H1 (cell line): ENCODE measurements at regions not wholly inside any gene's neighbourhood (a gene's known extent, or its start where the extent isn't known, plus 50 kb on each side); places are given as distances from the start of the nearest gene placed in this dataset.
A peak's percentile ranks its signal among the peaks of the same experiment; 100 is the strongest.

Source experiments
- CTCF ChIA-PET: fragments of 300-600 bp; sonication (Branson Sonifier 250); formaldehyde crosslinking; loops from one replicate; lab custom pipeline; 2021; ENCODE audit not compliant: partially characterized antibody; lab: Charles Lee
- POLR2A ChIA-PET: fragments of 300-600 bp; sonication (Branson Sonifier 250); formaldehyde crosslinking; loops from one replicate; lab custom pipeline; 2021; ENCODE audit warnings: inconsistent platforms; ENCODE audit not compliant: partially characterized antibody; lab: Charles Lee
- DNase-seq, 2 experiments: peaks; one replicate each; pipeline versions ENCODE4 v3.0.0 to v3.0.0-alpha.2; 2010 to 2022; ENCODE audit warnings: low spot score in 2 of 2, low read depth in 1 of 2, mixed read lengths in 1 of 2
- FAIRE-seq: peaks from 2 replicates; lab custom pipeline; 2011; peaks lifted over from hg19 to GRCh38; lab: Jason Lieb, UNC
- H2AFZ ChIP-seq: 2 replicates; pipeline ENCODE4 v1.8.1; 2012; ENCODE audit warnings: low read length, inconsistent platforms
- H2AK5ac ChIP-seq: 2 replicates; pipeline ENCODE4 v1.6.1; 2013; ENCODE audit warnings: low read depth, low read length
- H2BK120ac ChIP-seq: replicated peaks from 2 replicates; pipeline ENCODE3; 2013; ENCODE audit warnings: low read depth, low read length, inconsistent platforms
- H2BK12ac ChIP-seq: 2 replicates; pipeline ENCODE4 v1.6.1; 2013; ENCODE audit warnings: low read depth, low read length
- H2BK15ac ChIP-seq: 2 replicates; pipeline ENCODE4 v1.6.1; 2013; ENCODE audit warnings: low read length
- H2BK20ac ChIP-seq: 2 replicates; pipeline ENCODE4 v1.6.1; 2013; ENCODE audit warnings: low read length
- H2BK5ac ChIP-seq: 2 replicates; pipeline ENCODE4 v1.6.1; 2013; ENCODE audit warnings: low read depth, low read length
- H3K14ac ChIP-seq: 2 replicates; pipeline ENCODE4 v1.6.1; 2013; ENCODE audit warnings: inconsistent platforms; ENCODE audit not compliant: insufficient read length
- H3K18ac ChIP-seq: 2 replicates; pipeline ENCODE4 v1.6.1; 2013; ENCODE audit warnings: low read length; ENCODE audit errors: extremely low read depth
- H3K23ac ChIP-seq: 2 replicates; pipeline ENCODE4 v1.6.1; 2013; ENCODE audit warnings: inconsistent platforms; ENCODE audit not compliant: insufficient read length
- H3K23me2 ChIP-seq: 2 replicates; pipeline ENCODE4 v1.6.1; 2013; ENCODE audit warnings: low read depth, low read length
- H3K27ac ChIP-seq: 2 replicates; pipeline ENCODE4 v1.6.1; 2011; ENCODE audit warnings: low read depth, low read length, inconsistent platforms
- H3K27me3 ChIP-seq, 4 experiments: replicated peaks in 1 of 4; 1 replicate in 1 of 4; 2 replicates in 3 of 4; pipeline versions ENCODE4 v1.6.1 to v1.8.1; 2011 to 2013; ENCODE audit warnings: low read length in 3 of 4, mild to moderate bottlenecking in 3 of 4, inconsistent platforms in 2 of 4, mixed read lengths in 2 of 4, moderate library complexity in 1 of 4; ENCODE audit not compliant: control insufficient read depth in 3 of 4, insufficient read depth in 3 of 4; ENCODE audit errors: extremely low read depth in 1 of 4
- H3K36me3 ChIP-seq, 4 experiments: 2 replicates each; pipeline versions ENCODE4 v1.6.1 to v1.8.1; 2011 to 2013; ENCODE audit warnings: mild to moderate bottlenecking in 4 of 4, low read length in 3 of 4, moderate library complexity in 2 of 4, control low read depth in 1 of 4, inconsistent platforms in 1 of 4; ENCODE audit not compliant: insufficient read depth in 4 of 4, control insufficient read depth in 2 of 4
- H3K4ac ChIP-seq: replicated peaks from 2 replicates; pipeline ENCODE3; 2013; ENCODE audit warnings: low read length, low read depth, mixed read lengths, inconsistent platforms; ENCODE audit not compliant: insufficient read length
- H3K4me1 ChIP-seq, 4 experiments: replicated peaks in 1 of 4; 1 replicate in 1 of 4; 2 replicates in 3 of 4; pipeline versions ENCODE4 v1.6.1 to v1.8.1; 2011 to 2013; ENCODE audit warnings: low read length in 3 of 4, inconsistent platforms in 2 of 4, mixed read lengths in 1 of 4; ENCODE audit not compliant: insufficient read depth in 4 of 4, control insufficient read depth in 3 of 4
- H3K4me2 ChIP-seq, 2 experiments: 2 replicates each; pipeline versions ENCODE4 v1.6.1 to v1.8.1; 2011 to 2013; ENCODE audit warnings: low read depth in 2 of 2, low read length in 2 of 2, control low read depth in 1 of 2, inconsistent platforms in 1 of 2, mild to moderate bottlenecking in 1 of 2; ENCODE audit not compliant: insufficient read depth in 1 of 2
- H3K4me3 ChIP-seq, 4 experiments: fragments of 200-600, 300-600 bp in 1 of 4; sonication (generic), shearing (Covaris generic), sonication (Bioruptor Twin) in 1 of 4; 2 replicates each; pipeline versions ENCODE4 v1.5.1 to v1.8.1; 2011 to 2016; ENCODE audit warnings: low read length in 4 of 4, low read depth in 3 of 4, control low read depth in 2 of 4, inconsistent platforms in 2 of 4, mild to moderate bottlenecking in 2 of 4, mixed read lengths in 1 of 4, moderate library complexity in 1 of 4; ENCODE audit not compliant: insufficient read depth in 2 of 4; ENCODE audit errors: extremely low read depth in 1 of 4
- H3K56ac ChIP-seq: replicated peaks from 2 replicates; pipeline ENCODE3; 2013; ENCODE audit warnings: low read depth, mild to moderate bottlenecking, mixed read lengths, low read length, inconsistent platforms; ENCODE audit not compliant: insufficient read length
- H3K79me1 ChIP-seq: 2 replicates; pipeline ENCODE4 v1.6.1; 2013; ENCODE audit warnings: low read depth, low read length, control low read depth
- H3K79me2 ChIP-seq, 2 experiments: 2 replicates each; pipeline versions ENCODE4 v1.6.1 to v1.8.1; 2012 to 2013; ENCODE audit warnings: low read length in 2 of 2, mild to moderate bottlenecking in 2 of 2, inconsistent platforms in 1 of 2; ENCODE audit not compliant: insufficient read depth in 2 of 2, control insufficient read depth in 1 of 2
- H3K9ac ChIP-seq, 4 experiments: replicated peaks in 1 of 4; 1 replicate in 1 of 4; 2 replicates in 3 of 4; pipeline versions ENCODE4 v1.6.1 to v1.8.1; 2011 to 2013; ENCODE audit warnings: low read depth in 3 of 4, low read length in 3 of 4, control low read depth in 2 of 4, mild to moderate bottlenecking in 2 of 4, moderate library complexity in 2 of 4, inconsistent platforms in 1 of 4; ENCODE audit errors: extremely low read depth in 1 of 4
- H3K9me3 ChIP-seq, 2 experiments: 2 replicates each; pipeline versions ENCODE4 v1.6.1 to v1.8.1; 2012 to 2013; ENCODE audit warnings: mild to moderate bottlenecking in 2 of 2, moderate library complexity in 2 of 2, control low read depth in 1 of 2, inconsistent platforms in 1 of 2, low read depth in 1 of 2, low read length in 1 of 2, mixed read lengths in 1 of 2; ENCODE audit not compliant: insufficient read depth in 2 of 2
- H4K20me1 ChIP-seq, 2 experiments: replicated peaks in 1 of 2; 2 replicates each; pipeline versions ENCODE3 to v1.8.1; 2011 to 2013; ENCODE audit warnings: inconsistent platforms in 2 of 2, low read length in 2 of 2, mild to moderate bottlenecking in 1 of 2; ENCODE audit not compliant: insufficient read depth in 2 of 2, control insufficient read depth in 1 of 2
- H4K5ac ChIP-seq: 2 replicates; pipeline ENCODE4 v1.6.1; 2013; ENCODE audit warnings: low read length, low read depth, mixed read lengths, inconsistent platforms; ENCODE audit not compliant: insufficient read length
- H4K8ac ChIP-seq: 2 replicates; pipeline ENCODE4 v1.8.0; 2013; ENCODE audit warnings: mild to moderate bottlenecking, moderate library complexity, low read length, inconsistent platforms; ENCODE audit not compliant: insufficient read depth; ENCODE audit errors: extremely low read depth
- H4K91ac ChIP-seq: replicated peaks from 2 replicates; pipeline ENCODE3; 2013; ENCODE audit warnings: low read length, mixed read lengths, inconsistent platforms; ENCODE audit not compliant: insufficient read length
- CBX5 ChIP-seq: fragments of 300-800, 300-1000 bp; sonication (generic); IDR thresholded peaks from 2 replicates; pipeline ENCODE4 v1.7.1; 2016; ENCODE audit warnings: antibody characterized with exemption, low read length, low read depth
- EGR1 ChIP-seq: IDR thresholded peaks from 2 replicates; pipeline ENCODE4 v1.6.1; 2011; ENCODE audit warnings: low read depth, low read length, borderline replicate concordance
- GABPA ChIP-seq: IDR thresholded peaks from 2 replicates; pipeline ENCODE4 v1.6.1; 2011; ENCODE audit warnings: mild to moderate bottlenecking, low read length, moderate library complexity, borderline replicate concordance; ENCODE audit not compliant: insufficient read depth
- GTF2F1 ChIP-seq: IDR thresholded peaks from 2 replicates; pipeline ENCODE4 v1.6.1; 2012; ENCODE audit warnings: low read depth, low read length, improper control_type of control experiment, borderline replicate concordance
- JUN ChIP-seq: IDR thresholded peaks from 2 replicates; pipeline ENCODE4 v1.6.1; 2011; ENCODE audit warnings: low read depth, mild to moderate bottlenecking, improper control_type of control experiment, low read length
- RFX5 ChIP-seq: IDR thresholded peaks from 2 replicates; pipeline ENCODE4 v1.6.1; 2011; ENCODE audit warnings: low read depth, low read length, improper control_type of control experiment, borderline replicate concordance
- SP2 ChIP-seq: IDR thresholded peaks from 2 replicates; pipeline ENCODE4 v1.6.1; 2012; ENCODE audit warnings: mild to moderate bottlenecking, low read length, inconsistent platforms
- SRF ChIP-seq: IDR thresholded peaks from 2 replicates; pipeline ENCODE4 v1.6.1; 2011; ENCODE audit warnings: mild to moderate bottlenecking, low read depth, low read length, moderate library complexity
- TCF12 ChIP-seq: IDR thresholded peaks from 2 replicates; pipeline ENCODE4 v1.6.1; 2011; ENCODE audit warnings: low read depth, mild to moderate bottlenecking, low read length
- WGBS, 2 experiments: shearing (Covaris generic) in 1 of 2; methylation state at CpG; one replicate each; pipeline versions ENCODE4 v1.1.6 to v1.1.7; 2013 to 2015; ENCODE audit warnings: low lambda C conversion rate in 2 of 2, mixed read lengths in 2 of 2, inconsistent platforms in 1 of 2, low coverage in 1 of 2, missing lambda C conversion rate in 1 of 2; ENCODE audit not compliant: insufficient replicate concordance in 2 of 2, insufficient coverage in 1 of 2, insufficient read length in 1 of 2; ENCODE audit errors: extremely low coverage in 1 of 2, missing lambda C conversion rate in 1 of 2; 5-methylcytosine and 5-hydroxymethylcytosine counted together

- no peak overlapping the region for H3K14ac ChIP-seq
- peak overlapping the region; percentile 63 for H2AFZ ChIP-seq
- H3K9ac ChIP-seq: peak overlapping the region in 3 of 4 experiments; percentile 93 to 98 (median 96); a peak in 5 of 7 replicates
- DNase-seq (no peak), FAIRE-seq (no peak)
- H3K27me3 ChIP-seq: no peaks in the 10 kb centered on the region
- peak overlapping the region; percentile 97 for H3K27ac ChIP-seq
- no peak overlapping the region for H3K23ac ChIP-seq
- H2BK12ac ChIP-seq: no peak overlapping the region; the same call in 1 of the 2 replicates
- H3K79me2 ChIP-seq: peaks cover 0 to 20% of the 10 kb centered on the region in 2 experiments; a peak in 2 of 4 replicates
- H4K20me1 ChIP-seq: peaks cover 1 to 4% of the 10 kb centered on the region in 2 experiments
- H3K79me1 ChIP-seq: no peaks in the 10 kb centered on the region
- H3K56ac ChIP-seq: no peak overlapping the region
- H2BK5ac ChIP-seq: peak overlapping the region; percentile 41; the same call in 1 of the 2 replicates
- 38% methylated on average over 9 of the region's 9 CpGs; no CpG with 5 or more reads in 1 of the 2 experiments for WGBS, 2 experiments
- H3K4ac ChIP-seq: no peak overlapping the region
- CTCF ChIA-PET: no interaction called here
- H3K4me2 ChIP-seq: peak overlapping the region; percentile 69 to 85
- H3K9me3 ChIP-seq: no peaks in the 10 kb centered on the region
- peak overlapping the region; percentile 34; the same call in 1 of the 2 replicates for H3K18ac ChIP-seq
- no peak overlapping the region for H4K8ac ChIP-seq
- H2BK15ac ChIP-seq: no peak overlapping the region
- H3K23me2 ChIP-seq: peaks cover 6% of the 10 kb centered on the region
- TF ChIP-seq SRF (no peak), CBX5 (no peak), GABPA (no peak), RFX5 (no peak), SP2 (no peak), GTF2F1 (no peak), JUN (no peak), EGR1 (no peak), TCF12 (no peak)
- TF ChIP-seq, all 59 proteins: peak for 0
- H4K5ac ChIP-seq: no peak overlapping the region
- peak overlapping the region; percentile 90 to 100 (median 92); a peak in 7 of 8 replicates for H3K4me3 ChIP-seq
- H3K36me3 ChIP-seq: no peaks in the 10 kb centered on the region
- H4K91ac ChIP-seq: peak overlapping the region; percentile 86
- H2AK5ac ChIP-seq: no peak overlapping the region
- POLR2A ChIA-PET: interaction anchor here (0.6 to 20.9 kb wide), 32 partner anchors 10 to 1739 kb away, joined by 3 to 2060 read pairs (median 46); partner anchors contain the start of gene HFE
- peaks cover 0 to 3% (median 3%) of the 10 kb centered on the region in 4 experiments; a peak in 5 of 7 replicates for H3K4me1 ChIP-seq
- peak overlapping the region; percentile 82 for H2BK120ac ChIP-seq
- peak overlapping the region; percentile 56 for H2BK20ac ChIP-seq
These were observed 68.1 kb downstream of the HFE start for GRCh38 chr6:26155061-26155930.
